GM18868 (cell line): ENCODE measurements at regions not wholly inside any gene's neighbourhood (a gene's known extent, or its start where the extent isn't known, plus 50 kb on each side); places are given as distances from the start of the nearest gene placed in this dataset.

Source experiments
- ATAC-seq: cut with Tn5 transposase; IDR thresholded peaks from one replicate; pipeline ENCODE4 v1.9.1; 2021; ENCODE audit warnings: mild to moderate bottlenecking, moderate library complexity; ENCODE audit not compliant: unreplicated experiment

DNA sequence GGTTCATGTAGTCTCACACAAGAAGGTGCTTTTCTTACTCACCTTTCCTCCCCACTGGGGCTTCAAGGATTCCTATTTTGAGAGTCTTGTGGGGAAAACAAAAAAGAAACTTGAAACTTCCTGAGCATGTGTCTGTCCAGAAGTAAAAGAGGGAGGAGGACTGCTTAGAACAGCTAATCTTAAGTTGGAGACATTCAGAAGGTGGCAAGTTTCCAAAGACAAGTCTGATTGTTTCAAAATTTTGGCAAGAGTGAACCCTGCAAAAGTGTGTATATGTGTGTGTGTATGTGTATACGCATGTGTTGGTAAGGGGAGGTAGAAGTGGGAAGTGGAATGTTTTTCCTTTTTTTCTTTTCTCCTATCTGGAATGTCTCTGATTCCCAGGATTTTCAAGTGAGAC is 189.0 kb upstream of the FRMPD4 start:
- no peak for ATAC-seq

GRCh38 chrX:11952176-11952720 is 186.0 kb upstream of the FRMPD4 start:
- no peak for ATAC-seq

- no peak for ATAC-seq
Observed at GRCh38 chrX:11953615-11954014, 184.7 kb upstream of the FRMPD4 start.

- no peak for ATAC-seq
Observed at GRCh38 chrX:11954176-11954575, 184.1 kb upstream of the FRMPD4 start.

- ATAC-seq = no peak
Observed at GRCh38 chrX:11960031-11960430, 178.2 kb upstream of the FRMPD4 start.

GRCh38 chrX:11965436-11965835 is 172.8 kb upstream of the FRMPD4 start:
- no peak for ATAC-seq

DNA sequence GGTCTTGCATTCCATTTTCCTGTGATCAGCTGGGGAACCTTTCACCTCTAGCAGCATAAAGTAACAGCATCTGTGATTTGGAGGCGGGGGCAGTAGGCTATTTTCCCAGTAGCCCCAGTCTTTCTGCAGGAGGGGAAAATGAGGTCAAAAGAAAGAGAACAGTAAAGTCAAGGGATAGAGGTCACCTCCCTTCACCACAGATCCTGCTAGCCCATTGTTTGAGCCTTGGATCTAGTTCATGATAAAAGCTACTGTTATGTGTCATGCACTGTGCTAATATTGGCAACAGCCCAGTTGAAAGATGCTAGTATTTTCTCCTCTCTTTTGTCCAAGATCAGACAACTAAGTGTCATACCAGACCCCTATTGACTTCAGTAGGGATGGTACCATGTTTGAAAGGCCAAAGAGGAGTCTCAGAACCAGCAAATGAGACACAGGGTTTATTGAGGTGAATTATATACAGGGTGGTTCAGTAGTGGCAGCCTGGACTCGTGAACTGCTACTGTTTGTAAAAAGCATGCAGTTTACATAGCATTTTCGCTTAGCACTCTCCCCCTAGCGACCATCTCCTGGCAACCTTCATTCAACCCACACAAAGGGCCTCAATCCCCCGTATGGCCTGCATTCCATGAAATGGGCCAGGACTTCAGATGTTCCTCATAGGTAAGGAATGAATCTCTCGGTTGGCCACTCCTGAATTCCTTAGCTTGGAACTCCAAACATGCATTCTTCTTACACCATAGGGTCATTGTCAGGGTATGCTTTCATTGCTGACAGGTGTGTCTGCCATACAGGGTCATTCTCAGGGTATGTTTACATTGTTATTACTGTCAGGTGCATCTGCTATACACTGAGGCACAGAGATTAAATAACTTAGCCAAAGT is 170.0 kb upstream of the FRMPD4 start:
- no peak for ATAC-seq

GRCh38 chrX:11968991-11969390 is 169.3 kb upstream of the FRMPD4 start:
- no peak for ATAC-seq

DNA sequence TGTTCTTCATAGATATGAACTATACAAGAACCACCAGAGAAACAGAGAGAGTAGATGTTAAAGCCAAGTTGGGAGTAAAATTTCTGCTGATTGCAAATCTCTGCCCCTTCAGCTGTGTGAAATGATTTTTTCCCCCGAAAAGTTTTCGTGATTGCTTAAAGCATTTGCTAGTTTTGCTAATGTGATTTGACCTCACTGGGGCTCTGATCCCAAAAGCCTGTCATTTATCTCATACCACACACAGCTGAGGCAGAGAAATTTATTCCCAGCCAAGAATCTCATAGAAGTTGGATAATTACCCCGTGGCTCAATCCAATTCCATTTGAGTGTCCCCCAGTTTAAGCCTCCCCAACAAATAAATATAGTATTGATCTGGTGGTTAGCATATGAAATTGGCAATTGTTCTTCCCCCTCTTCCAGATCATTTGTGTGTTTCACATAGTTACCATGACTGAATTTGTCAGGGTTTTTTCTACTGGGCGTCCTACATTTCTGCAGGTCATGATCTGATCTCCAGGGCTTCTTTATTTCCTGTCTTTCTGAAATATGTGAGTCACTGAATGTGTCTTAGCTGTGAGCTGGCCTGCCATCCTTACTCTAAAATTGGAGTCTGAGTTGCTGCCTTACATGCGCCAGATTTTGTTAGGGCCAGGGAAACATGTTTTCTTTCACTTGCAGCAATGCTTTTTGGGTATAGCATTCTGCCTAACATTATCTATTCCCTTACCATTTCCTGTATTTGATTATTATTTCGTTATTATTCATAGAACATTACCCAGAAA is 167.5 kb upstream of the FRMPD4 start:
- ATAC-seq = no peak

- no peak for ATAC-seq
Observed at GRCh38 chrX:11976663-11977062, 161.6 kb upstream of the FRMPD4 start.

DNA sequence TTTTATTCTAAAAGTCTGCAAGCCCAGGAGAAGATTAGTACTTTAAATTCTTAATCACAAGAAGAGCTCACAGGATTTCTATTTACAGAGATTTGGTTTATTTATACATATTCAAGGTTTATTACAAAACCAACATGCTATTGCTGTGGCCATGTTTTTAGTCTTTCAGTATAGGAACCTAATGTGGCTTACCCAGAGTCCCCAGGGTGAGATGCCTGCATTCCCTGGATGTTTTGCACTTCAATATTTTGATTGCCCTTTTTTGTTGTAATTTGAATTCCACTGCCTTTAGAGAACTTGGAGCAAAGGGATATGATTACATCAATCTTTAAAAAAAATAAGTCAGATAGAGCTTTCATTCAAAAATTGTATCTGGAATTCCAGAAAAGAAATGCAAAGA is 146.0 kb upstream of the FRMPD4 start:
- ATAC-seq = no peak

DNA sequence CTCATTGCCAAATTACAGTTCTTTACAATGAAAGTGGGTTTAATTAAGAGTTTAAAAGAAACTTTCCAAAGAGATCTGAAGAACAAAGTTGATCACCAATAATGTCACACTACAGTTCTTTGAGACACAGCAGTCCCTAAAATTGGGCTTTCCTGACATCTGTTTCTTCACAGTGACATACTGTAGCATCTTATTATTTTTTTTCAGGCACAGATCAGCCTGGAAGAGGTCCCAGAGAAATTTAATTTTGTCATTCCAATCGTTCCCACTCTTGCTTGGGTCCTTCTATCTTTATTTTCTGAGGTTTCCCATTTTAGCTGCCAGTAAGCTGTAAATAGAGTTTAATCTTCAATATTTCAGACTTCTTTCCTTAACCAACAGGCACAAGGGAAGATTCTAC is 143.1 kb upstream of the FRMPD4 start:
- no peak for ATAC-seq

DNA sequence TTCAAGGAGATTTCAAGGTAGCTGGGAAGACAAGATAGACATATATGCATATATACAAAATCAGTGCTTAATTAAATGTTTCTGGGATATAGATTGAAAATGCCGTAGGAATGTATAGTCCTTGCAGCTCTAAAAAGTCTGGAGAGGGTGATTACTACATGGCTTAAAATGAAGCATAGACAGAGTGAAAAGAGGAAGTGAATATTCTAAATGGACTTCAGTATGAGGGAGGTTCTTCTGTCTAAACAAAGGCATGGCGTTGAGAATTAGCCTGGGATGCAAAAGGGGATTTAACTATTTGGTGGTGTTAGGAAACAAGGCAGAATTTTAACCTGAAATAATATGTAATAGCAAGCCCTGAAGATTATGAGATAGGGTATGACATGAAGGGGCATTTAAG is 141.5 kb upstream of the FRMPD4 start:
- no peak for ATAC-seq

- no peak for ATAC-seq
Observed at GRCh38 chrX:11998944-11999343, 139.3 kb upstream of the FRMPD4 start.

GRCh38 chrX:12002876-12003275 is 135.4 kb upstream of the FRMPD4 start:
- no peak for ATAC-seq

- peak; percentile 51 for ATAC-seq
Observed at GRCh38 chrX:12007881-12008280, 130.4 kb upstream of the FRMPD4 start.

- ATAC-seq = no peak
Observed at GRCh38 chrX:12010436-12010835, 127.8 kb upstream of the FRMPD4 start.

- no peak for ATAC-seq
Observed at GRCh38 chrX:12011075-12011474, 127.2 kb upstream of the FRMPD4 start.

DNA sequence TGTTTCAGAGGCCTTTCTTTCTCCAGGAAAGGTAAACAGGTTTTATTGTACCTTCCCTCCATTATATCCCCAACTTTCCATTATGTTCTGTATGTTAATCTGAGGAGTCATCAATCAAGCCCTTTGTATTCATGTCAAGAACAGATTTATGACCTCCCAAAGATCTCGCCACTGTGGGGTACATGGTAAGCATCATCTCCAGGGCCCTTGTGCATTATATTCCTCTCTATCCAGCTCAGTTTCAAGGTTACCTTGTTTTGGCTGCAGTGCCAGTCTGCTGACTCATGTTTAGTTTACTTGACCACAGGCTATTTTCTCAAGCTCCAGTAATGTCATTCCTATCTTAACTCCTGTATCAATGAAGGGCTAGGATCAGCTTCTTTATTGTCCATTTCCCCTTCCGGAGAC is 125.1 kb upstream of the FRMPD4 start:
- ATAC-seq = no peak

GRCh38 chrX:12021698-12022097 is 116.6 kb upstream of the FRMPD4 start:
- no peak for ATAC-seq

DNA sequence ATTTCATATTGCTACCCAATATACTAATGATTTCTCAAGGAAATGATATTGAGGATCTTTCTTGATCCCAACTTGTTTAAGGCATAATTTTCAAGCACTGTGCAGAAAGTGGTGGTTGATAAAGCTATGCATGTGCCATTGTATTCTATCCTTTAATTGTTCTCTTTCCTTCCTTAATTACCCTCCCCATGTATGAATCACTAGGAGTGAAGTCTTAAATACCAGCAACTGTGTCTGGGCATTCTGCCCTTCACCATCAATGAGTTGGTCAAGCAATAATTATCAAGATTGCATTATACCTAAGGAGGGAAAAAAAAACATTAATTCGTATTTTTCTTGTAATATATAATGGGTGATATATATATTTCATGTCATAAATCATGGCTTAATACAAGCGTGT is 111.8 kb upstream of the FRMPD4 start:
- no peak for ATAC-seq

DNA sequence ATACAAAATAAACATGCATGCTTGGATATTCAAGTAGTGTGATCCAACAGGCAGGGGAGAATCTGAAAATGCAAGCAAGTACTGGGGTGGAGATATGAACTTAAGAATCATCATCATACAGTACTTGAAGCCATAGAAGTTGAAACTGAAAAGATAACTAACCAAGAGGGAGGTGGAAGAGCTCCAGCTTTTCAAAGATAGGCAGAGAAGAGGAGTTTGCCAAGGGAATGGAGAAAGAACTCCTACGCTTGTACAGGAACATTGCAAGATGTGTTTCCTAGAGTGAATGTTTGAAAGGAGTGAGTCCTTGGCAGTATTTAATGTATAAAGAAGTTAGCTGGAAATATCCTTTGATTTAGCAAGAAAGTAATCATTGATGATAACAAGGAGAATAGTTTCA is 106.2 kb upstream of the FRMPD4 start:
- no peak for ATAC-seq
